ENCODE measurements at regions not wholly inside any gene's neighbourhood (a gene's known extent, or its start where the extent isn't known, plus 50 kb on each side); places are given as distances from the start of the nearest gene placed in this dataset.
"Not testable (repeated sequence)": the region's sequence is repeated elsewhere in the genome, so short reads cannot be mapped to it uniquely, and the experiment has no call there.

- DNase-seq = no peak
Observed at GRCh38 chr10:3287572-3288445, 115.2 kb upstream of the PITRM1 start.

DNA sequence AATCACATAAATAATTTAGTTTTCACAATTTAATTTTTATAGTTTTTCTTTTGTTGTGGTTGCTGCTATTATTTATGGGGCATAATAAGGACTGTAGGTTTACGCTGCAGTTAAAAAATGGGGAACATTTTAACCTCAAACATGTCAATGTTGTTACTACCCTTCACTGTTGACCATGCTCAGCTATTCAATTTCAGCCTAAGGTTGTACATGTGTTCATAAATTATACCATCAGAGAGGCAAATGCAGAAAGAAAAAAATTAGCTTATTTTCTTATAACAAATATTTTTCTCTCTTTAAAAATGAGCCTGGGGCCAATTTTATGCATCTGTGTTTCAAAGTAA lies 110.1 kb upstream of the PITRM1 start:
- no peak for DNase-seq

DNA sequence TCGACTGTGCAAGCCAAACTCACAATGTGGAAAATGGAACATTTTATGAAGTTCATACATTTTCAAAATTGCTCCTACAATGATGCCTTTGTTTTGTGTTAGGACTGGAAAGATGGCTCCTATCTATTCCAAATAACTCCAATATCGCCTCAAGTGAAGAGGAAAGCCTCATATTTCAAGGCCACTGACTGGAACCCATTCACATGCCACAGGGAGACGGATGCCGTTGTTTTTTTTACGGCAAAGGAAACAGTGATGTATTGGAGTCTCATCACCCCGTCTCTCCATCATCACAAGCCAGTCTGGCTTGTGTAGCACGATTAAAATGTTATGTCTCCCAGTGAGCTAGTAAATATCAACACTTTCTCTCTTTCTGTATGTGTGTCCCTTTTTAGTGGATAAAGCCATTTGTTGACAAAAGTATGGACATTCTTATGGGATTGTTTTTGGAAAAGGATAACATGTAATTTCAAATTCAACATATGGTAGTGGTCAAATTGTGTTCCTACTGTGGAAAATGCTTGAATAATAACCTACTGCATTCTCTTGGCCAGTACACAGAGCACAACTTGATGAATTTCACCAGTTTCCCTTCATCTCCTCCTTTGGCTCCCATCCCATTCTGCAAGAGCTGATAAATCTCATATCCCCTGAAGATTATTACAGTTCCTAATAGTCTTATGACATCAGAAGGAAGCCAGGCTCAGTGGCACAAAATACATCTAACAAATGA lies 109.5 kb upstream of the PITRM1 start:
- no peak for DNase-seq

- no peak for DNase-seq
Observed at GRCh38 chr10:3278771-3279170, 106.2 kb upstream of the PITRM1 start.

GRCh38 chr10:3277566-3277965 lies 105.0 kb upstream of the PITRM1 start:
- no peak for DNase-seq

GRCh38 chr10:3274414-3274813 lies 101.8 kb upstream of the PITRM1 start:
- DNase-seq = no peak

DNA sequence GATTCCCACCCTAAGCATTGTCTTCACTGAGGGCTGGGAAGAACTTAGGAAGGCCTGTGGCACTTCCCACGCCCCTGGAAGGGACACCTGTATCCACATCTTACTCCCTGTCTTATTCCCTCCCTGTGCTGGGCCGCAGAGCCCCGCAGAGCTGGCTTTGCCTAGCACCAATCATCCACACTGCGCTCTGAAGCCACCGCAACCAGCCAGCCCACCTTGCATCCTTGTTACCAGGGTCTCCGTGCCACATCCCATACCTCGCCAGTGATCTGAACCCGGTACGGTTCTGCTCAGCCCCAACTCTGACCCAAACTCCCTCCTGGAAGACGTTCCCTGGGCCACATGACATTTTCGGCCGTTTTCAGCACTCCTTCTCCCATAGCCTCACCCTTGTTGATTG lies 101.4 kb upstream of the PITRM1 start:
- no peak for DNase-seq

- no peak for DNase-seq
Observed at GRCh38 chr10:3272300-3272699, 99.7 kb upstream of the PITRM1 start.

GRCh38 chr10:3271354-3272115 lies 99.0 kb upstream of the PITRM1 start:
- no peak for DNase-seq

DNA sequence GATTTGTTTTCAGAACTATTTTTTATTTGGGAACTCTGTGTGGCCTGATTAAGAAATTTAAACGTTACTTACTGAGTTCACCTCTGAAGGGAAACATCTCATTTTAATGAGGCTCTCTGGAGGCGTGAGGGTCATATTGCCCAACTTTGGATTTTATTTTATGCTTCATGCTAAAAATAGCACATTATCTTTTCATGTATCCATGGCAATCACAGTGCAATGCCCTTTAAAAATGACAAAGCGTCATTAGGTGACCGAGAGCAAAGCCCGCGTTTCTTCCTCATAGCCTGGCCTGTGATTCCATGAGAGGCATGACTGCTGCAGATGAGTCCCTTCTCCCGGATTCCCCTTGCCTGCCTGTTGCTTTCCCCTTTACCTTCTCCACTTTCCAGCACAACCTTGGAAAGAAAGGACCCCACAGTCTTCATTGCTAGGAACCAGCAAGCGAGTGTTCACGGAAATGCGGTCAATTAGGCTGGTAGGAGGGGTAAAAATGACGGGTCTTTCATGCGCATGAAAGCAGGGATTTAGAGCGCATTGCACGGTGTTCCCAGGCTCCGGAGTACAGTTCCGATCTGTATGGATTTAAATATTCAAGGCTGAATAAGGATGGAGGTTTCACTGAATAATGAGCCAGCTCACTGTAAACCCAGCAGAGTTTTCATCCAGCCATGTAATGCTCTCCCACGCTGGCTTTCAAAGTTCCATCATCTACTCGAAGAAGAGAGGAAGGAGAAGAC lies 98.2 kb upstream of the PITRM1 start:
- DNase-seq = no peak

DNA sequence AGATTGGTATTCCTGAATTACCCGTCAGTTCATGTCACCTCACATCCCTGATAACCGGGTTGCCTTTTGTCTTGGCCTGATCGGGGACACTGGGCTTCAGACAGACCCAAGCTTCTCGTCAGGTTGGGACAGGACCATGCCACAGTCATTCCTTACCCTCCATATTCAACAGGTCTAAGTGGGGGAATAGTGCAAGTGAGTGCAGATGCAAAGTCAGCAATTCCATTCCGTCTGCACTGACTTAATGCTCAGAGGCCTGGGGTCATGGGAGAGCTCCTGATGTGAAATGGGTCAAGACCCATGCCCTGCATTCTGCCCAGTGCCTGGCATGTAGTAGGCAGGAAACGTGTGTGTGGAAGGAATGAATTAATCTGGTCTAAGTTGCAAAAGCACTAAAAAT lies 95.4 kb upstream of the PITRM1 start:
- no peak for DNase-seq

DNA sequence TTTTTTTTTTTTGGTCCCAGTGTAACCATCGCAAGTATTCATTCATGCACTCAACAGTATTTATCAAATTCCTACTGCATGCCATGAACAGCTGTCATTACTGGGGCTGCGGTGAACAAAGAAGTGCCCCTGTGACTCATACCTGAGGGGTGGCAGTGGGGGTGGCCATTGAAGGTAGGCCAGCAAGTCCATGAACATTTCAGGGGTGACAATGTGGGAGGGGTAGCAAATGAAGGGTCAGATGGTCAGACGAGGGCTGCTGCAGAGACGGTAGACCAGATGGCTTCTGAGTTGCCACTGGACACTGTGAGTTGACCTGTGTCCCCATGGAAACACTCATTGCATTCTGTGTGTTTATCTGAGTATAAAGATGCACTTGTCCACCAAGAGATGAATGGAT lies 92.5 kb upstream of the PITRM1 start:
- no peak for DNase-seq

DNA sequence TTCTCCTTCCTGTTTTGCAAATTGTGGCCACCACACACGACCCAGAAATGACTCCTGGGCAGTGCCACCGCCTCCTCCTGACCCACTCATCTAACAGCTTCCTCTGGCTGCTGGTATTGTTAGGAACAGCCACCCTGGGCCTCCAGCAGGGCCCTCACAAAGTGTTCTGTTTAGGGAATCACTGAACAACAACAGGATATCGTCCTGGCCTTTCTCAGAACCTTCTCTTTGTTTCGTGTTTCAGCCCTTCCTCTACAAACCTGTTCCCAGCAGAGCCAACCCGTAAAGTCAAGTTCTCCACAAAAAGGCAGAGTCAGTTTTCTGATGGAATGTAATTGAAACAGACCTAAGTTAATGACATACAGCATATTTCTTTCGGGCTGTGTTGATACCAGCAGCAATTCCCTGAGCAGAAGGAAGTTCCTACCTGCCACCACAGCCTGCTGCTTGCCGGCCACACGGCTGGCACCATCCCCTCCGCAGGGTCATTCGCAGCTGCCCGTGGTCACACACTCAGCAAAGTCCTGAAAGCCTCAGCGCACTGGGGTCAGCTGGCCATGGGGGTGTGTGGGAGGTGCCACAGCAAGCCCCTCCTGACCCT lies 91.7 kb upstream of the PITRM1 start:
- no peak for DNase-seq

DNA sequence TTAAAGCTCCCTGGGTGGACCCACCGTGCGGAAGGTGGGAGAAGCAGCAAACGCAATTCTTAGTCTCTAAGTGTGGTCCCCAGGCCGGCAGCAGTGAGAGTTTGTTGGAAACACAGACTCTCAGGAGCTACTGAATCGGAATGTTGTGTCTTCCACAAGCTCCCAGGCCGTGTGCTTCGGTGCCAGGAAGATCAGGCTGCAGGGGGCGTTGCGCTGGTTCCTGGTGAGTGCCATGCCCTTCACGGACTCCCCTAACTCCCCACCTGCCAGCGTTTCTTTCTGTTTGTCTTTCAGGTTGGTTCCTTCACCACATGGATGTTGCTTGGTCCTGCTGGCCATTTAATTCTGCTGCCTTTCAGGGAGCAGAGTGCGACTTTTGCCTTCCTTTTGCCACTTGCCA lies 91.2 kb upstream of the PITRM1 start:
- DNase-seq = no peak

GRCh38 chr10:3263082-3263481 lies 90.5 kb upstream of the PITRM1 start:
- no peak for DNase-seq

DNA sequence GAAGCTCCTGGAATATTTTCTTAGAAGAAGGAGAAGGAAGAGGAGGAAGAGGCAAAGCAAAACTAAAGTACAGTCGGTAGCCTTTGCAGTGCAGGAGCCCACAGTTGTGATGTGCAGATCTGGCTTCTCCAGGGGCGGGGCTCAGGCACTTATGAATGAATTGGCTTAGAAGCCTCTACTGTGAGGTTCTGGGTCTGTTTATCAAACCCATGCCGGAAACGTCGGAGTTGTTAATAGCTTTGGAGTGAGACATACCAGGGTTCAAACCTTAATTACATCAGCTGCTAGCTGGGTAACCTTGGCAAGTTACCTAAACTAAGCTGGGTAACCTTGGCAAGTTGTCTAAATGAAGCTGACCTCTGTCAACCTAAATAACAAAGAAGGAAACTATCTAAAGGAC lies 89.3 kb upstream of the PITRM1 start:
- DNase-seq = no peak

GRCh38 chr10:3260066-3260834 lies 87.7 kb upstream of the PITRM1 start:
- DNase-seq = no peak

DNA sequence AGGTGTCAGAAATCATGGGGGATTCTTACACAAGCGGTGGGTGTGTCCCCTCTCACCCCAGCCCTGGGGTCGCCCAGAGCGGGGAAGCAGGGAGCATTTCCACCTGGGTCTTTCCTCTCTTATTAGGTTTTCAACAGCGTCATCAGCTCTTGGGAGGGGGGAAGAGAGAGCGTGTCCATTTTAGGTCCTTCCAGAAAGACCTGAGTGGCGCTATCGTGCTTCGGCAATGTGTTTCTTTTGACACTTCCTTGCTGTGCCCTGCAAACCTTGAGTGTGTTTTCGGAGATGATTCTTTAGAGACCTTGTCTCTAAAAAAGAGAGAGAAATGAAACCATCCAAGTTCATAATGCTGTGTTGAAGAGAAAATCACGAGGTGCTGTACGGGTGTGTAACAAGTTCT lies 86.9 kb upstream of the PITRM1 start:
- DNase-seq = no peak

DNA sequence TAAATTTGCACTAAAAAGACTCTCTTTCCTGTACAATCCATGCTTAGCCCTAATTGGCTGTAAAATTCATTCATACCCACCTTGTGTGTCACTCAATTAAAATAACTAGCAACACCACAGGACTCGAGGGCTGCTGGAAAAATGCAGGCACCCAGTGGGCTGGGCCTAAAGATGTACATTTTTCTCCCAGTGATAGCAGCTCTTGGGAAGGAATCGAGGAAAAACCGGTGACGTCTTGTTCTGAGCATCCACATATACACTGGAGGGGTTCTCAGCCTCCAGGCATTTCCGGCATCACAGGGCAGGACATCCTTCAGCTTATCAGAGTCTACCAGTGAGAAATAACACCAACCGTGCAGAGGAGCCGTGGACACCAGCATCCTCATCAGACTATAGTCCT lies 85.8 kb upstream of the PITRM1 start:
- DNase-seq = no peak

DNA sequence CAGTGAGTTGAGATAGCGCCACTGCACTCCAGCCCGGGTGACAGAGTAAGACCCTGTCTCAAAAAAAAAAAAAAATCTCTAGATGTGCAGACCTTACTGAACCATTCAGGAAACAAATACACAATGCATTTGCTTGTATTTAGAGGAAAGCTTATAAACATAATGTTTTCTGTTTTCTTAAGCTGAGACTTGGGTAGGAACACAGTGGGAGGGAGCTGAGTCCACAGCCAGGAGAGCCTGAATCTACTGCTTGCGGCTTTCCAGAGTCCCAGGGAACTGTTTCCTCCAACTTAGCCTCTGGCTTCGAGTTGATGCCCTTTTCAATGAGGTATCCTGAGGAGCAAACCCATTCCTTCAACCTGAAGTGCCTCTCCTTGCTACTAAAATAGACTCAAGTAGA lies 83.0 kb upstream of the PITRM1 start:
- no peak for DNase-seq

DNA sequence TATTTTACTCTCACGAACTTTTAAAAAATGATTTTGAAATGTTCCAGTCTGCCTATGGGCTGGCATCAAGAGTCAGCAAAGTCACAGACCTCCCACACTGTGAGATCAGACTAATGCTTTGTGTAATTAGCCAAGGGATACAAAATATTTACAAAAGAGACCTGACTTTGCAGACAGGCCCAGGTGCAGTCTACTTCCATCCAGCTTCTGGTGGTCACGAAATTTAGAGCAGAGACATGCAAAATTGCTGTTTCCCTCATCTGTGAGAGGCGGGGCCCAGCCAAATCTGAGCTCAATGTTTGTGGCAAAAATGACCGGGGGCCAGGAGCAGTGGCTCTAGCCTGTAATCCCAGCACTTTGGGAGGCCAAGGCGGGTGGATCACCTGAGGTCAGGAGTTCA lies 82.5 kb upstream of the PITRM1 start:
- DNase-seq = no peak

GRCh38 chr10:3253974-3254373 lies 81.4 kb upstream of the PITRM1 start:
- not testable (repeated sequence) for DNase-seq

All from activated CD4-positive, alpha-beta T cell treated with anti-CD3 and anti-CD28 coated beads, Interleukin-2, amount 50 U/mL, for 48 hours (primary cell).